ENCODE measurements at regions not wholly inside any gene's neighbourhood (a gene's known extent, or its start where the extent isn't known, plus 50 kb on each side); places are given as distances from the start of the nearest gene placed in this dataset.

DNA sequence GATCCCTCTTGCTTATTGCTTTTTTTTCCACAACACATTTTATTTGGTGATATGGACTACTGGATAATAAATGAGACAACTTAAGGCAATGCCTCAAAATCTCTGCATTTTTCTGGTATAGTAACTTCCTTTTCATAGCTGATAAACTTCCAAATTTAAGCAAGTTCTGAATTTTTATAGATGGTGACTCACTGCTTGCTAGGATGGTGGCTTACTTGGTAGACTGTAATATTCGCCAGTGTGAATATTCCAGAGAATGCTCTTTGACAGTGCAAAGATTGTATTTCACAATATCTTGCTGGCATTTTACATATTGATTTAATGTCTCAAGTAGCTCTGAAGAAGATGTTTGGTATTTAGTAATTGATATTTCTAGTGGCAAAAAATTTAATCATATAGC lies 472.4 kb downstream of the TFEC start:
- TF ChIP-seq, protein P1, sequence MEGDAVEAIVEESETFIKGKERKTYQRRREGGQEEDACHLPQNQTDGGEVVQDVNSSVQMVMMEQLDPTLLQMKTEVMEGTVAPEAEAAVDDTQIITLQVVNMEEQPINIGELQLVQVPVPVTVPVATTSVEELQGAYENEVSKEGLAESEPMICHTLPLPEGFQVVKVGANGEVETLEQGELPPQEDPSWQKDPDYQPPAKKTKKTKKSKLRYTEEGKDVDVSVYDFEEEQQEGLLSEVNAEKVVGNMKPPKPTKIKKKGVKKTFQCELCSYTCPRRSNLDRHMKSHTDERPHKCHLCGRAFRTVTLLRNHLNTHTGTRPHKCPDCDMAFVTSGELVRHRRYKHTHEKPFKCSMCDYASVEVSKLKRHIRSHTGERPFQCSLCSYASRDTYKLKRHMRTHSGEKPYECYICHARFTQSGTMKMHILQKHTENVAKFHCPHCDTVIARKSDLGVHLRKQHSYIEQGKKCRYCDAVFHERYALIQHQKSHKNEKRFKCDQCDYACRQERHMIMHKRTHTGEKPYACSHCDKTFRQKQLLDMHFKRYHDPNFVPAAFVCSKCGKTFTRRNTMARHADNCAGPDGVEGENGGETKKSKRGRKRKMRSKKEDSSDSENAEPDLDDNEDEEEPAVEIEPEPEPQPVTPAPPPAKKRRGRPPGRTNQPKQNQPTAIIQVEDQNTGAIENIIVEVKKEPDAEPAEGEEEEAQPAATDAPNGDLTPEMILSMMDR (IDR thresholded peaks at IDR 0.05; ENCODE audit: low read length): no peak
- TF ChIP-seq EZH2 (optimal IDR thresholded peaks at IDR 0.05; ENCODE audit: low read depth, low read length) (no peak), EZH2phosphoT487 (IDR thresholded peaks at IDR 0.05; ENCODE audit: low read length) (no peak)
